Smooth muscle cell (in vitro differentiated cells): ENCODE measurements at regions not wholly inside any gene's neighbourhood (a gene's known extent, or its start where the extent isn't known, plus 50 kb on each side); places are given as distances from the start of the nearest gene placed in this dataset.

ENCODE experiments used
- DNase-seq: peaks from one replicate; lab custom pipeline; 2025; ENCODE audit not compliant: unreplicated experiment; lab: John Stamatoyannopoulos, UW
- H2AFZ ChIP-seq: fragments of 200-600 bp; sonication (generic); 2 replicates; pipeline ENCODE4 v1.6.0; 2016; ENCODE audit warnings: antibody characterized with exemption, low read depth, mild to moderate bottlenecking
- H3F3A ChIP-seq: fragments of 200-600 bp; sonication (generic); 2 replicates; pipeline ENCODE4 v1.6.0; 2017; ENCODE audit warnings: antibody characterized with exemption, low read depth
- H3K27ac ChIP-seq: fragments of 200-600 bp; sonication (generic); 2 replicates; pipeline ENCODE4 v1.5.1; 2016; ENCODE audit warnings: low read depth, mild to moderate bottlenecking
- H3K27me3 ChIP-seq: fragments of 200-600 bp; sonication (generic); 2 replicates; pipeline ENCODE4 v1.6.1; 2016; ENCODE audit warnings: low read depth, mild to moderate bottlenecking
- H3K36me3 ChIP-seq: fragments of 200-600 bp; sonication (generic); 2 replicates; pipeline ENCODE4 v1.5.1; 2016; ENCODE audit warnings: low read depth
- H3K4me1 ChIP-seq: fragments of 200-600 bp; sonication (generic); 2 replicates; pipeline ENCODE4 v1.5.1; 2016; ENCODE audit warnings: low read depth
- H3K4me2 ChIP-seq: fragments of 200-600 bp; sonication (generic); 2 replicates; pipeline ENCODE4 v1.6.0; 2016; ENCODE audit warnings: mild to moderate bottlenecking
- H3K4me3 ChIP-seq: fragments of 200-600 bp; sonication (generic); 2 replicates; pipeline ENCODE4 v1.5.1; 2016; ENCODE audit warnings: mild to moderate bottlenecking
- H3K79me2 ChIP-seq: fragments of 200-600 bp; sonication (generic); 2 replicates; pipeline ENCODE4 v1.6.0; 2016; ENCODE audit warnings: low read depth, mild to moderate bottlenecking
- H3K9ac ChIP-seq: fragments of 200-600 bp; sonication (generic); 2 replicates; pipeline ENCODE4 v1.6.0; 2016; ENCODE audit warnings: low read depth
- H3K9me3 ChIP-seq: fragments of 200-600 bp; sonication (generic); replicated peaks from 2 replicates; pipeline ENCODE4 v1.5.1; 2016; ENCODE audit warnings: low read depth
- H4K20me1 ChIP-seq: fragments of 200-600 bp; sonication (generic); 2 replicates; pipeline ENCODE4 v1.6.0; 2016; ENCODE audit warnings: low read depth
- CTCF ChIP-seq: fragments of 200-600 bp; sonication (generic); IDR thresholded peaks from 2 replicates; pipeline ENCODE4 v1.5.1; 2017; ENCODE audit warnings: borderline replicate concordance, mild to moderate bottlenecking, antibody characterized with exemption; ENCODE audit not compliant: insufficient read depth, poor library complexity, severe bottlenecking
- WGBS: methylation state at CpG from one replicate; pipeline ENCODE4 v1.1.7; 2016; ENCODE audit warnings: low lambda C conversion rate; 5-methylcytosine and 5-hydroxymethylcytosine counted together

GRCh38 chr6:92635553-92636153 lies 783.7 kb downstream of the EPHA7 start:
- Histone ChIP-seq H3K79me2 (no peaks in the 10 kb centered on the region), H3K36me3 (no peaks in the 10 kb centered on the region), H3K9ac (no peak overlapping the region), H3K27ac (no peak overlapping the region), H3K27me3 (no peaks in the 10 kb centered on the region), H4K20me1 (no peaks in the 10 kb centered on the region), H3K4me2 (no peak overlapping the region), H3F3A (no peaks in the 10 kb centered on the region), H2AFZ (no peak overlapping the region), H3K4me3 (no peak overlapping the region), H3K9me3 (no peaks in the 10 kb centered on the region), H3K4me1 (no peaks in the 10 kb centered on the region)
- TF ChIP-seq CTCF: no peak
- DNase-seq: no peak
- 91% methylated on average over 3 of the region's 3 CpGs for WGBS

DNA sequence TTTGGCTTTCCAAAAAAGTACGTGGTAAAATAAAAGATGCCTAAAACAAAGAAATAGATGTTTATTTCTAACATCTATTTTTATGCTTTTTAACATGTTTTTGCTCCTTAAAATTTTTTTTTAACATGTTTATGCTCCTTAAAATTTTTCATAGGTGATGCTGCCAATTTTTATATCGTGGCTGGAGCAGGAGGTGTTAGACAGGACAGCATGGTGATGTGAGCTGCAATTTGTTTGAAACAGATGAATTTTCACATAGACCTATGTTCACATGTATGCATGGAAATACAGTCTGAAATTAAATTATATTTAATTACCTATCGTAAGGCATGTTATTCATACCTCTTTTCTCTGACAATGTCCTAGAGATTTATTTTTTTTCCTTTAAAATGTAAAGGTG lies 784.8 kb downstream of the EPHA7 start:
- Histone ChIP-seq H3K36me3 (no peaks in the 10 kb centered on the region), H3K9ac (no peak overlapping the region), H3K4me2 (no peak overlapping the region), H3K27me3 (no peaks in the 10 kb centered on the region), H3K4me1 (no peaks in the 10 kb centered on the region), H3K4me3 (no peak overlapping the region), H2AFZ (no peak overlapping the region), H4K20me1 (no peaks in the 10 kb centered on the region), H3F3A (no peaks in the 10 kb centered on the region), H3K9me3 (no peaks in the 10 kb centered on the region), H3K27ac (no peak overlapping the region), H3K79me2 (no peaks in the 10 kb centered on the region)
- WGBS: 64% methylated on average over 3 of the region's 3 CpGs
- TF ChIP-seq CTCF: no peak
- no peak for DNase-seq

- WGBS: 95% methylated on average over 2 of the region's 2 CpGs
- Histone ChIP-seq H3F3A (no peaks in the 10 kb centered on the region), H3K4me1 (no peaks in the 10 kb centered on the region), H3K9me3 (no peaks in the 10 kb centered on the region), H3K36me3 (no peaks in the 10 kb centered on the region), H3K4me2 (no peak overlapping the region), H3K79me2 (no peaks in the 10 kb centered on the region), H4K20me1 (no peaks in the 10 kb centered on the region), H3K27me3 (no peaks in the 10 kb centered on the region), H3K4me3 (no peak overlapping the region), H3K27ac (no peak overlapping the region), H2AFZ (no peak overlapping the region), H3K9ac (no peak overlapping the region)
- no peak for DNase-seq
- TF ChIP-seq CTCF: no peak
Measured at GRCh38 chr6:92623431-92623830, 795.9 kb downstream of the EPHA7 start.

- WGBS: 89% methylated on average over 3 of the region's 3 CpGs
- Histone ChIP-seq H4K20me1 (no peaks in the 10 kb centered on the region), H3K36me3 (no peaks in the 10 kb centered on the region), H3K27me3 (no peaks in the 10 kb centered on the region), H3K27ac (no peak overlapping the region), H3K79me2 (no peaks in the 10 kb centered on the region), H3K9me3 (no peaks in the 10 kb centered on the region), H3K4me2 (no peak overlapping the region), H3K4me3 (no peak overlapping the region), H3K4me1 (no peaks in the 10 kb centered on the region), H3F3A (no peaks in the 10 kb centered on the region), H3K9ac (no peak overlapping the region), H2AFZ (no peak overlapping the region)
- no peak for TF ChIP-seq CTCF
- no peak for DNase-seq
Measured at GRCh38 chr6:92617721-92618120, 801.6 kb downstream of the EPHA7 start.
